ENCODE measurements at regions not wholly inside any gene's neighbourhood (a gene's known extent, or its start where the extent isn't known, plus 50 kb on each side); places are given as distances from the start of the nearest gene placed in this dataset.

GRCh38 chr10:78489034-78489433 is 455.4 kb downstream of the RPS24 start:
- no peak for DNase-seq

DNA sequence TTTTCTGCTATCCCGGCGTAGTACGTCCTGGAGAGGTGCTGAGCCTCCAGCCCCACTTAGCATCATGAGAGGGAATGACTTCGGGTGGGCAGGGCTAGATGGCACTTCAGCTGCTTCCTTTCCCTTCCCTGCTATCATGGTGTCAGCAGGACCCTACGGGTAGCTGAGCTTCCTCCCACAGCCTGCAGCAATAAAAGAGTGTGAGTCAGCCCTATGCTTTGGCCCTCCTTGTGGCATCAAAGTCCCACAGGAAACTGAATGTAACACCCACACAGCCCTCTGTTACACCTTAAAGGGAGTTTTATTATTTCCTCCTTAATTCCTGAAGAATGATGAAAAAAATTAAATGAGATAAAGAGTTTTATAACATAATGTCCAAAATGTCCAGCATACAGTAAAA is 458.1 kb downstream of the RPS24 start:
- no peak for DNase-seq

DNA sequence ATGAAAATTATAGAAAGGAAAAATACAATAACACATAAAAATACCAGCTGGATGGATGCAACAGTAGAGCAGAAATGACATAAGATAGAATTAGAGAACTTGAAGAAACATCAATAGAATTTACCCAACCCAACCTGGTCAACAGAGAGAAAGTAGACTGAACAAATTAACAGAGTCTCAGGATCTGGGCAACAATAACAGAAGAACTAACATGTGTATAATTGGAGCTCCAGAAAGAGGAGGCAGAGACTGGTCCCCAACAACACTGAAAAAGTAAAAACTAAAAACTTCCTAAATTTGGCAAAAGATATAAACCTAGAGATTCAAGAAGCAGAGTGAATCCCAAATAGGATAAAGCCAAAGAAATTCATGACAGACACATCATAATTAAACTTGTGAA is 458.8 kb downstream of the RPS24 start:
- DNase-seq, result no peak

- DNase-seq, result no peak
Observed at GRCh38 chr10:78494179-78494578, 460.5 kb downstream of the RPS24 start.

DNA sequence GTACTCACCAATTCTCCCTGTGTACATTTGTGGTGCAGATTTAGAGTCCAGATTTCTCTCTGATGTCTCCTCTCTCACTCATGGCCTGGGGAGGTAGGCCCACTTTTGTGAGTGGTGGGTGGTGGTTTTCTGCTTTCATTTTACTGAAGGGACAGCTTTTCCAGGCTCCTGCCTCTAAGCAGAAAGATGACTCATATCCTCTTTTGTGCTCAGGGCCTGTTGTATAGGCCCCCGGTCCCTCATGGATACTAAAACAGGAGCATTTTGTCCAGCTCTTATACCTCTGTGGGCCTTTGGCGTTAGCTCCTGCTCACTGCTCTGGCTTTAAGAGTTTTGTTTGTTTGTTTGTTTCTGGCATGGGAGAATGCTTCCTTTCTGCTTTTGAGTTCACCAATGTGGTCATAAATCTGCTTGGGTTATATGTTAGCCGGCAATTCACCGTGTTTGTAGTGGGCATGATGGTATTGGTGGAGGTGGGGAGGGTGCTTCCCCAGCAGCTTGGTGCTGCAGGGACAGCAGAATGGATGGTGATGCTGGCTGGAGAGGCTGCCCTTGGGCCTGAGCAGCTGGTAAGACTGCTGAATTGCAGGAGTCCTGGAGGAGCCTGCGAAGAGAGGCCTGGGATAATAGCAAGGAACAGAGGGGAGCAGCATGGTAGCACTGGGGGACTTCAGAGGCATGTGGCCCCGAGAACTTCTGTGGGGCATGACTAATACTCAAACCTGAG is 468.7 kb downstream of the RPS24 start:
- no peak for DNase-seq

- DNase-seq, result no peak
Observed at GRCh38 chr10:78504181-78504580, 470.5 kb downstream of the RPS24 start.

GRCh38 chr10:78505657-78506056 is 472.0 kb downstream of the RPS24 start:
- no peak for DNase-seq

DNA sequence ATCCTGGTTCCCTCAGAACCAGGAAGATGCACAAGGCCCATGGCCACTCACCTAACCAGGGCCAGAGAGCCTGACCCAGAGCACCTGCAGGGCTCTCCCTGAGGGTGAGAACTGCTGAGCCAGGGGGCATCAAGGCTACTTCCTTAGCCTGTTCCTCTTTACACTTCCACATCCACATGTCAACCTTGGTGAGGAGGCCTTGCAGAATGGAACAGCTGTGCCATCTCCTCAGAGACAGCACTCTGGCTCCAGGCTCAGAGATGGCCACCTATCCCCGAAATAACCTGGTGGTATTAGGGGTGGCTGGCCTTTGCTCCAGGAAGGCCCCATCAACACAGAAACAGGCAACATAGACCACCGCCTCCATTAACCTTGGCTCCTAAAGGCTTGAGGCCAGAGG is 473.0 kb downstream of the RPS24 start:
- DNase-seq, result no peak

GRCh38 chr10:78507510-78508160 is 474.0 kb downstream of the RPS24 start:
- DNase-seq, result no peak

- DNase-seq, result no peak
Observed at GRCh38 chr10:78508955-78509748, 475.5 kb downstream of the RPS24 start.

DNA sequence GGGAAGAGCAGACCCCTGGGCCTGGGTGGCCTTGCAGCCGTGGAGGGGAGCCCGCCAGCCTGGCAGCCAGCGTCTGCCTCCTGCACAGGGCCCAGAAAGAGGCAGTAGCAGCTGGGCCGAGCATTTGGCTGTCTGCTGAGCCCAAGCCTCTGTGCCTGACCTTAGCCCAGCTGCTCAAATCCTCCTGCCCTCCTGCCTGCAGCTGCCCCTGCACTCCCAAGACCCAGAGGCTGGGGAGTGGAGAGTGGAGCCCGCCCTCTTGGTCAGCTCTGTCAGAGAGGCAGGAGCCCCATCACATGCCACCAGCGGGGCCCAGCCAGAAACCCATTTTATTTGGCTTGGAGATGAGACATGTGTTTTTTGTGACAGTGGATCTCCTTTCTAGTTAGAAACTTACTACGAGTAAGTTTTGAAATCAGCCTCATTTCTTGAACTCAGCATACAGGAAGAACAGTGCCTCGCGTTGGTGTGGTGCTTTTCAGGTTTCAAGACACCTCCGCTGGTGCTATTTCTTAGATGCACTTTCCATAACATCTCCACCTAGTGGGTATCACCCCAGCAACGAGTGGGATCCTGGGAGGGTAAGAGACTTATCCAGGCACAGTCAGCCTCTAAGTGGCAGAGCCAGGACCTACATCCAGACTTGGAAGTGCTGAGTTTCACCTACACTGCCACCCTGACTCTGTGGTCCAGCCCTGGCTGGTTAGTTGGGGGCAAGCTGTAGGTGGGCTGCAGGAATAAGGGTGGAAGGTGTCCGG is 477.1 kb downstream of the RPS24 start:
- peak; percentile 27 for DNase-seq

DNA sequence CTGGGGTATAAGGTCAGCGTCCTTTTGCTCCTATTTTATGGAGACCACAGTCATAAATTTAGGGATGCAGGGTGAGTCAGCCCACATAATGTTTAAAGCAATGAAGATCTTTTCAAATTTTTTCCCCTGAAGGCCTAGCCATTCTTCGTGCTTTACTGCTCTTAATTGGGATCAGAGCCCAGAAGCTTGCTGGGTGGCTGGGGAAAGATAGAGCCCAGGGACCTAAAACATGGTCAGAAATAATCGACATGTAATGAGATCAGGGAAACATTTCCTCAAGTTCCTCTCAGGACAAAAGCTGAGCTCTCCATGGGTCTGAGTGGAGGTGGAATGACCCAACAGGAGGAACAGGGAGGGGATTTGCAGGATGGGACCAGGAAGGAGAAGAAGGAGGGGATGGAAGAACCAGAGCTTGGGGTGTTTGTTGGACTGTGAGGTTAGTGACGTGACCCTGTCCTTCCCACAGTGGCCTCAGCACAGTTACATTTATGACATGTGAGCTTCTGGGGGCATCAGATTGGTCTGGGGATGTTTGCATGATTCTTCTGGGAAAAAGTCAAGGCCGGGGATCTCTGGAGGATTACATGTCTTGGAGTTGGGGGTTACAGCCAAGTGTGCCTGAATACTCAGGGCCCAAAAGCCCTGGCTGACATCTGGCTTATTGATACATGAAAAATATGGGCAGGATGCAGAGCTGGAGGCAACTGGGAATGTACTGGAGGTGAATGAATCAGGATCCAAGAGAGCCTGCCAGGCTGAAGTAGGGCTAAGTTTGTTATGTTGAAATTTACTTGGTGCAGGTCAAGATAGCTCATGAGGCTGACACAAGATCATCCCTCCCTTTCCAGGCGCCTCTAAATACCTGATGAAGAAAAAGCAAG is 477.9 kb downstream of the RPS24 start:
- DNase-seq, result no peak

- no peak for DNase-seq
Observed at GRCh38 chr10:78512205-78512550, 478.5 kb downstream of the RPS24 start.

- DNase-seq, result no peak
Observed at GRCh38 chr10:78513330-78513729, 479.7 kb downstream of the RPS24 start.

DNA sequence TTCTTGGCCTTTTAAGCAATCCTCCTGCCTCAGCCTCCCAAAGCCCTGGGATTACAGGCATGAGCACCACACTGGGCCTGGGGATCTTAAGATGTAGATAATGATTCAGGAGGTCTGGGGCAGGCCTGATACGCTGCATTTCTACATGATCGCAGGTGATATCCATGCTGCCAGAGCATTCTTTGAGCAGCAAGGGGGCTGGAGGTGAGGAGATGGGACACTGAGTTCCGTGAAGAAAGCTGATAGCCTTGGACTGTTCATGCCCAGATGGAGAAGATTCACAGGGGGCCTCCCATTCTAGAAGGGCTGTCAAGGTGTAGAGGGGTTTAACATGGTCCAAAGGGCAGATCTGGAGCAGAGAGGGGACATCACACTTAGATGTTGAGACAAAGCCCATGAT is 480.3 kb downstream of the RPS24 start:
- no peak for DNase-seq

DNA sequence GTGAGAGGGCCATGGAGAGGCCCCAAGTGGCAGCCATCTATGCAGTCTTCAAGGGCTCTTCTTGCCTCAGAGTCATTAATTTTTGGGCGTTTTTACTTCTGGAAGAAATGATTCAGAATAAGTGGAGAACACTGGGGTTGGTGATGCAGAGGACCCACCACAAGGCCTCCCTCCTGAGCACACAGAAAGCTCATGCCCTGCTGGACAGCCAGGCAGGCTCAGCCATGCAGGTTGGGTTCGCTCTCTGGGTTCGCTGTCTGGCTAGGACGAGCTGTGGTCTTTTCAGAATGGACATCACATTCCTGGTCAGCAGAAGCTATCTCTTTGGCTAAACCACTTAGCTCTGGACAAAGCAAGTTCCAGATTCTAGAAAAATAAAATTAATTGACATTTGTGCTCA is 480.8 kb downstream of the RPS24 start:
- no peak for DNase-seq

DNA sequence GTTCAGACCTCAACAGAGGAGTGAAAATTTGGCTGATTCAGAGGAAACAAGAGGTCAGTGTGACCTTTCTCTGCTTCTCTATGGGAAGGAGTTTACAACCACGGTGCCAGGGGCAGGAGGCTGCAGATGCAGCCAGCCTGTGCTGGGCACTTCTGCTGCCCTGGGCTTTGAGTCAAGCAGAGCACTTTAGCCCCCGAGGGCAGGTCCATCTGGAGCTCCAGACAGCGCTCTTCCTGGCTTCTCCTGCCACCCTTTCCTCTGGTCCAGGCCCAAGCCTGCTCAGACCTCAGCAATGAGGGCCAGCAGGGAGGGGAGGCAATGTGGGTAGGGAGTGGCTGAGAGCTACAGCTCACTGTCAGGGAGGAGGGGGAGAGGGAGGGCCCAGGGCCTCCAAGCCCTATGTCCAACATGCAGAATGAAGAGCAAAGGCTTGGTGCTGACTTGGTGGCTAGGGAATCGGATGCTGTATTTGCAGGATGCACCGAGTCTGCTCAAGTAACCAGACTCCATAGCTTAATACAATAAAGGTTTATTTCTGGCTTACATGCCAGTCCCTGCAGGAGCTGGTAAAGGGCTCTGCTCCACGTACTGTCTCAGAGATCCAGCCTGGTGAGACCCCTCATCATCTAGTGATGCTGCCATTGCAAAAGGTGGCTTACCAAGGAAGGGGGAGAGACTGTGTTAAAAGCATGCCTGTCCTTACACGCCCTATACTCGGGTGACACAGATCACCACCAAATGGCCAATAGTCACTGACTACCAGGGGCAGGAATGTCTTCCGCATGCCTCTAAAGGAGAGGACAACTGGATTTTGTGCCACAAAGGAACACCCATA is 481.6 kb downstream of the RPS24 start:
- DNase-seq, result no peak

DNA sequence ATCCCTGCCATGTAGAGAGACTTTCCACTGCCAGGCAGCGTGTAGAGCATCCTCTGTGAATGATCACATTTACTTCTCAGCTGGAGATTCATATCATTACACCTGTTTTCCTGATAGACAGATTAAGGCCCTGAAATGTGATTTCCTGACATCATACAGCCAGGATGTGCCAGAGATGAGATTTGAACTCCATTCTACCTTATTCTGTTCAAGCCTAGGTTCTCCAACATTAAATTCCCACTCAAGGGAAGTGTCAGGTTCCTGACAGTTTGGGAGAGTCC is 482.1 kb downstream of the RPS24 start:
- DNase-seq, result no peak

DNA sequence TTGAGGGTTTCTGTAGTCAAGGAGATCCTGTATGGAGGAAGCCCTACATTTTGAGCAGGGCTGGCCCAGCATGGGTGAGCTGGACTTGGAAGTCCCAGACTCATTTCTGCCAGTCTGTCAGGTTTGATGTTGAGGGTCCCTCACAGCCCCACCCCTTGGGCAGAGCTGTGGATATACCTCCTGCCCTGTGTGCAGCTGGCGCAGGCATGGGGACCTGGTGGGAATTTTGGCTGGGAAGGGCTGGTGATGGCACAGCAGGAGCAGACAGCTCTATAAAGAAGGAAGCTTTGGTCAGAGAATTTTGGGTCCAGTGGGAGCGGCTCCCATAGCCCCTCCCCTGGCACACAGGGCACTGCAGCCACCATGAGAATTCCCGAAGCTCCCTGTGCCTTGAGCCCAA is 482.6 kb downstream of the RPS24 start:
- DNase-seq, result no peak

DNA sequence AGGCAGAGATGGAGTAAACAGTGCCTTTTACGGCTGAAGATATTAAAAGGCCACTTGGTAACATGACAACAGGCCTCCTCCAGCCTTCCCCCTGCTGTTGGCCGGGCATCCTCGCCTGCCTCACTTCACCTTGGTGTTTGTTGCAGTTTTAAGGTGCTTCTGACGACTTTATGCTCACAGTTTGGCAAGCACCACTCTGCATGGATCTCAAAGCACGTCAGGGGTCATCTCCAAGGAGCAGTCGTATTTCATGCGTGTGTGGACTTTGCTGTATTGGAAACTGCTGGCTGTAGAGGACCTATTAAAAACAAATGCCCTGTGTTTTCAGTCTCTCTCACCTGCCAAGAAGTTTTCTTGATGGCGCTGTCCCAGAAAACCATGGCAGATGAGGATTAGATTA is 483.1 kb downstream of the RPS24 start:
- DNase-seq, result no peak

- no peak for DNase-seq
Observed at GRCh38 chr10:78518224-78518623, 484.6 kb downstream of the RPS24 start.
